GM23338 (cell line): ENCODE measurements at regions not wholly inside any gene's neighbourhood (a gene's known extent, or its start where the extent isn't known, plus 50 kb on each side); places are given as distances from the start of the nearest gene placed in this dataset.

Experiments
- ATAC-seq: fragments of 200-7000 bp; cut with Tn5 transposase; 3 replicates; pipeline ENCODE4 v1.9.1; 2020
- DNase-seq: peaks from one replicate; pipeline ENCODE4 v3.0.0-alpha.2; 2015; ENCODE audit warnings: low spot score
- H2AFZ ChIP-seq: fragments of 200-600 bp; sonication (generic); 2 replicates; pipeline ENCODE4 v1.8.0; 2016; ENCODE audit warnings: antibody characterized with exemption, mild to moderate bottlenecking, moderate library complexity
- H3F3A ChIP-seq: fragments of 200-600 bp; sonication (generic); replicated peaks from 2 replicates; pipeline ENCODE4 v1.8.0; 2017; ENCODE audit warnings: antibody characterized with exemption, mixed run types, low read depth
- H3K27ac ChIP-seq: fragments of 200-600 bp; sonication (generic); 2 replicates; pipeline ENCODE4 v1.6.1; 2016; ENCODE audit warnings: low read depth
- H3K27me3 ChIP-seq: fragments of 200-600 bp; sonication (generic); 2 replicates; pipeline ENCODE4 v1.8.0; 2016; ENCODE audit warnings: mild to moderate bottlenecking, mixed run types, moderate library complexity; ENCODE audit not compliant: insufficient read depth
- H3K36me3 ChIP-seq: fragments of 200-600 bp; sonication (generic); 2 replicates; pipeline ENCODE4 v1.8.0; 2016; ENCODE audit warnings: mild to moderate bottlenecking; ENCODE audit not compliant: insufficient read depth
- H3K4me1 ChIP-seq: fragments of 200-600 bp; sonication (generic); 2 replicates; pipeline ENCODE4 v1.8.0; 2016; ENCODE audit warnings: mild to moderate bottlenecking, moderate library complexity; ENCODE audit not compliant: insufficient read depth
- H3K4me2 ChIP-seq: fragments of 200-600 bp; sonication (generic); 2 replicates; pipeline ENCODE4 v1.7.1; 2017; ENCODE audit warnings: mixed run types
- H3K4me3 ChIP-seq: fragments of 200-600 bp; sonication (generic); 2 replicates; pipeline ENCODE4 v1.6.1; 2016; ENCODE audit warnings: mixed run types
- H3K79me2 ChIP-seq: fragments of 200-600 bp; sonication (generic); replicated peaks from 2 replicates; pipeline ENCODE4 v1.8.0; 2017; ENCODE audit warnings: mild to moderate bottlenecking; ENCODE audit not compliant: insufficient read depth
- H3K9me2 ChIP-seq: fragments of 200-600 bp; sonication (generic); 2 replicates; pipeline ENCODE4 v1.8.0; 2017; ENCODE audit not compliant: insufficient read depth
- H4K20me1 ChIP-seq: fragments of 200-600 bp; sonication (generic); replicated peaks from 2 replicates; pipeline ENCODE4 v1.8.0; 2017; ENCODE audit warnings: mild to moderate bottlenecking; ENCODE audit not compliant: insufficient read depth
- H3K27ac Mint-ChIP-seq: 2 replicates; pipeline ENCODE4 v1.8.0; 2020; ENCODE audit warnings: inconsistent platforms, mild to moderate bottlenecking, moderate library complexity, mixed read lengths
- H3K27me3 Mint-ChIP-seq: 3 replicates; pipeline ENCODE4 v1.8.0; 2022; ENCODE audit warnings: low read depth, mild to moderate bottlenecking, moderate library complexity, mixed read lengths, inconsistent platforms; ENCODE audit not compliant: insufficient read depth, poor library complexity
- H3K36me3 Mint-ChIP-seq: 3 replicates; pipeline ENCODE4 v1.8.0; 2021; ENCODE audit warnings: low read depth, mild to moderate bottlenecking, inconsistent platforms, moderate library complexity, mixed read lengths
- H3K4me1 Mint-ChIP-seq: 3 replicates; pipeline ENCODE4 v1.8.0; 2020; ENCODE audit warnings: mild to moderate bottlenecking, inconsistent platforms, mixed read lengths
- H3K4me3 Mint-ChIP-seq: 3 replicates; pipeline ENCODE4 v1.8.0; 2021; ENCODE audit warnings: moderate library complexity, mild to moderate bottlenecking, inconsistent platforms, mixed read lengths
- H3K9me3 Mint-ChIP-seq: 3 replicates; pipeline ENCODE4 v1.8.0; 2020; ENCODE audit warnings: moderate library complexity, mild to moderate bottlenecking, inconsistent platforms, mixed read lengths
- CREB1 ChIP-seq: fragments of 250-450 bp; sonication (Bioruptor Pico); IDR thresholded peaks from 2 replicates; pipeline ENCODE4 v1.5.0; 2020; ENCODE audit warnings: low read depth, mild to moderate bottlenecking, moderate library complexity
- ETS1 ChIP-seq: IDR thresholded peaks from 2 replicates; pipeline ENCODE4 v1.6.1; 2016; ENCODE audit warnings: antibody characterized with exemption
- EZH2 ChIP-seq: fragments of 200-600 bp; sonication (generic); IDR thresholded peaks from one replicate; pipeline ENCODE4 v1.8.0; 2017; ENCODE audit warnings: antibody characterized with exemption, mild to moderate bottlenecking, low read depth; ENCODE audit not compliant: unreplicated experiment
- EZH2phosphoT487 ChIP-seq: fragments of 200-600 bp; sonication (generic); IDR thresholded peaks from one replicate; pipeline ENCODE4 v1.8.1; 2018; ENCODE audit warnings: antibody characterized with exemption; ENCODE audit not compliant: unreplicated experiment
- POLR2AphosphoS5 ChIP-seq: IDR thresholded peaks from 2 replicates; pipeline ENCODE4 v1.6.1; 2016; ENCODE audit warnings: antibody characterized with exemption, low read depth
- REST ChIP-seq: IDR thresholded peaks from one replicate; pipeline ENCODE4 v1.6.1; 2018; ENCODE audit warnings: antibody characterized with exemption; ENCODE audit not compliant: unreplicated experiment
- STAT1 ChIP-seq: IDR thresholded peaks from one replicate; pipeline ENCODE4 v1.6.1; 2016; ENCODE audit warnings: antibody characterized with exemption; ENCODE audit not compliant: unreplicated experiment
- ZNF114 ChIP-seq: fragments of 250-450 bp; sonication (Bioruptor Pico); IDR thresholded peaks from 2 replicates; pipeline ENCODE4 v1.5.0; 2020; ENCODE audit warnings: mild to moderate bottlenecking, moderate library complexity
- ZNF462 ChIP-seq: fragments of 250-450 bp; sonication (Bioruptor Pico); IDR thresholded peaks from 2 replicates; pipeline ENCODE4 v1.5.0; 2020; ENCODE audit warnings: mild to moderate bottlenecking, moderate library complexity

- peaks cover 5% of the 10 kb centered on the region; the same call in 1 of the 2 replicates for H3K36me3 ChIP-seq
- H3K27me3 ChIP-seq: no peaks in the 10 kb centered on the region
- no peak overlapping the region for H2AFZ ChIP-seq
- Mint-ChIP-seq H3K9me3 (peaks cover 6% of the 10 kb centered on the region), H3K27me3 (peaks cover 3% of the 10 kb centered on the region), H3K27ac (no peak overlapping the region), H3K4me3 (no peak overlapping the region), H3K36me3 (peaks cover 4% of the 10 kb centered on the region; the same call in 2 of the 3 replicates), H3K4me1 (peaks cover 6% of the 10 kb centered on the region; the same call in 2 of the 3 replicates)
- peaks cover 3% of the 10 kb centered on the region; the same call in 1 of the 2 replicates for H3K79me2 ChIP-seq
- no peaks in the 10 kb centered on the region for H4K20me1 ChIP-seq
- H3F3A ChIP-seq: no peaks in the 10 kb centered on the region
- H3K9me2 ChIP-seq: no peaks in the 10 kb centered on the region
- ATAC-seq (no peak), DNase-seq (no peak)
- H3K4me1 ChIP-seq: peaks cover 13% of the 10 kb centered on the region; the same call in 1 of the 2 replicates
- H3K4me2 ChIP-seq: no peak overlapping the region
- no peak overlapping the region for H3K4me3 ChIP-seq
- TF ChIP-seq ETS1: no peak
- no peak for TF ChIP-seq ZNF114 (CRISPR knock-in tag)
- no peak for TF ChIP-seq CREB1
- no peak for TF ChIP-seq POLR2AphosphoS5
- no peak for TF ChIP-seq EZH2phosphoT487
- no peak for TF ChIP-seq STAT1
- TF ChIP-seq REST: no peak
- TF ChIP-seq EZH2: no peak
- TF ChIP-seq ZNF462: no peak
- no peak overlapping the region for H3K27ac ChIP-seq
Measured at GRCh38 chr4:130559268-130559667, 1463.3 kb downstream of the C4orf33 start.
